ENCODE measurements at regions not wholly inside any gene's neighbourhood (a gene's known extent, or its start where the extent isn't known, plus 50 kb on each side); places are given as distances from the start of the nearest gene placed in this dataset.

DNA sequence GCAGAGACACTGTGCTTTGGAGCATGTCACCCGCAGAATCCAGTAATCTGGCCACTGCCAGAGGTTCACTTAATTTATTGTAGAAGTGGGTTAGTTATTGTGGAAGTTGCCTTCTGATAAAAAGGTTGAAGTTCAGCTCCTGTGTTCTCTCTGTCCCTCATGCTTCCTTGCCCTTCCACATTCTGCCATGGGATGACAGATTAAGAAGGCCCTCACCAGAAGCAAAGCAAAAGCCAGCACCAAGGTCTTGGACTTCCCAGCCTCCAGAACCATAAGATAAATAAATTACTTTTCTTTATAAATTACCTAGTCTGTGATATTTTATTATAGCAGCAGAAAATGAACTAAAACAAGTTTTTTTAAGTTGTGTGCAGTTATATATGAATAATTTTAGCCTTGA is 145.0 kb upstream of the SH3BP4 start:
- TF ChIP-seq, protein P1, sequence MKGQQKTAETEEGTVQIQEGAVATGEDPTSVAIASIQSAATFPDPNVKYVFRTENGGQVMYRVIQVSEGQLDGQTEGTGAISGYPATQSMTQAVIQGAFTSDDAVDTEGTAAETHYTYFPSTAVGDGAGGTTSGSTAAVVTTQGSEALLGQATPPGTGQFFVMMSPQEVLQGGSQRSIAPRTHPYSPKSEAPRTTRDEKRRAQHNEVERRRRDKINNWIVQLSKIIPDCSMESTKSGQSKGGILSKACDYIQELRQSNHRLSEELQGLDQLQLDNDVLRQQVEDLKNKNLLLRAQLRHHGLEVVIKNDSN (IDR thresholded peaks at IDR 0.05) = no peak
- TF ChIP-seq, protein P2, sequence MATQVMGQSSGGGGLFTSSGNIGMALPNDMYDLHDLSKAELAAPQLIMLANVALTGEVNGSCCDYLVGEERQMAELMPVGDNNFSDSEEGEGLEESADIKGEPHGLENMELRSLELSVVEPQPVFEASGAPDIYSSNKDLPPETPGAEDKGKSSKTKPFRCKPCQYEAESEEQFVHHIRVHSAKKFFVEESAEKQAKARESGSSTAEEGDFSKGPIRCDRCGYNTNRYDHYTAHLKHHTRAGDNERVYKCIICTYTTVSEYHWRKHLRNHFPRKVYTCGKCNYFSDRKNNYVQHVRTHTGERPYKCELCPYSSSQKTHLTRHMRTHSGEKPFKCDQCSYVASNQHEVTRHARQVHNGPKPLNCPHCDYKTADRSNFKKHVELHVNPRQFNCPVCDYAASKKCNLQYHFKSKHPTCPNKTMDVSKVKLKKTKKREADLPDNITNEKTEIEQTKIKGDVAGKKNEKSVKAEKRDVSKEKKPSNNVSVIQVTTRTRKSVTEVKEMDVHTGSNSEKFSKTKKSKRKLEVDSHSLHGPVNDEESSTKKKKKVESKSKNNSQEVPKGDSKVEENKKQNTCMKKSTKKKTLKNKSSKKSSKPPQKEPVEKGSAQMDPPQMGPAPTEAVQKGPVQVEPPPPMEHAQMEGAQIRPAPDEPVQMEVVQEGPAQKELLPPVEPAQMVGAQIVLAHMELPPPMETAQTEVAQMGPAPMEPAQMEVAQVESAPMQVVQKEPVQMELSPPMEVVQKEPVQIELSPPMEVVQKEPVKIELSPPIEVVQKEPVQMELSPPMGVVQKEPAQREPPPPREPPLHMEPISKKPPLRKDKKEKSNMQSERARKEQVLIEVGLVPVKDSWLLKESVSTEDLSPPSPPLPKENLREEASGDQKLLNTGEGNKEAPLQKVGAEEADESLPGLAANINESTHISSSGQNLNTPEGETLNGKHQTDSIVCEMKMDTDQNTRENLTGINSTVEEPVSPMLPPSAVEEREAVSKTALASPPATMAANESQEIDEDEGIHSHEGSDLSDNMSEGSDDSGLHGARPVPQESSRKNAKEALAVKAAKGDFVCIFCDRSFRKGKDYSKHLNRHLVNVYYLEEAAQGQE (IDR thresholded peaks at IDR 0.05; ENCODE audit: low read depth) = no peak
- TF ChIP-seq CEBPB (IDR thresholded peaks at IDR 0.05) = no peak
- TF ChIP-seq, protein P3, sequence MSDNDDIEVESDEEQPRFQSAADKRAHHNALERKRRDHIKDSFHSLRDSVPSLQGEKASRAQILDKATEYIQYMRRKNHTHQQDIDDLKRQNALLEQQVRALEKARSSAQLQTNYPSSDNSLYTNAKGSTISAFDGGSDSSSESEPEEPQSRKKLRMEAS (IDR thresholded peaks at IDR 0.05) = no peak
- TF ChIP-seq RAD21 (IDR thresholded peaks at IDR 0.05; ENCODE audit: low read depth) = no peak
- TF ChIP-seq TAF1 (IDR thresholded peaks at IDR 0.05; ENCODE audit: low read depth) = no peak
- TF ChIP-seq EGR1 (IDR thresholded peaks at IDR 0.05) = no peak
